ENCODE measurements at regions not wholly inside any gene's neighbourhood (a gene's known extent, or its start where the extent isn't known, plus 50 kb on each side); places are given as distances from the start of the nearest gene placed in this dataset.
"Not testable (repeated sequence)": the region's sequence is repeated elsewhere in the genome, so short reads cannot be mapped to it uniquely, and the experiment has no call there.

GRCh38 chr13:88717946-88718345, 1046.8 kb downstream of the SLITRK5 start:
- DNase-seq (ENCODE audit: low read depth in 2 of 2): no peak

- DNase-seq (ENCODE audit: low read depth in 2 of 2): no peak
Observed at GRCh38 chr13:88718781-88719180, 1047.6 kb downstream of the SLITRK5 start.

GRCh38 chr13:88726075-88726474, 1054.9 kb downstream of the SLITRK5 start:
- DNase-seq (ENCODE audit: low read depth in 2 of 2): no peak

- DNase-seq (ENCODE audit: low read depth in 2 of 2): not testable (repeated sequence)
Observed at GRCh38 chr13:88727236-88727635, 1056.1 kb downstream of the SLITRK5 start.

GRCh38 chr13:88729605-88730004, 1058.4 kb downstream of the SLITRK5 start:
- no peak for DNase-seq (ENCODE audit: low read depth in 2 of 2)

GRCh38 chr13:88736026-88736425, 1064.9 kb downstream of the SLITRK5 start:
- DNase-seq (ENCODE audit: low read depth in 2 of 2): no peak

GRCh38 chr13:88739195-88739594, 1068.0 kb downstream of the SLITRK5 start:
- no peak for DNase-seq (ENCODE audit: low read depth in 2 of 2)

- no peak for DNase-seq (ENCODE audit: low read depth in 2 of 2)
Observed at GRCh38 chr13:88744289-88744688, 1073.1 kb downstream of the SLITRK5 start.

GRCh38 chr13:88745011-88745410, 1073.8 kb downstream of the SLITRK5 start:
- no peak for DNase-seq (ENCODE audit: low read depth in 2 of 2)

- no peak for DNase-seq (ENCODE audit: low read depth in 2 of 2)
Observed at GRCh38 chr13:88752041-88752440, 1080.9 kb downstream of the SLITRK5 start.

- DNase-seq (ENCODE audit: low read depth in 2 of 2): no peak
Observed at GRCh38 chr13:88754141-88754540, 1083.0 kb downstream of the SLITRK5 start.

GRCh38 chr13:88761145-88761544, 1090.0 kb downstream of the SLITRK5 start:
- DNase-seq (ENCODE audit: low read depth in 2 of 2): no peak

GRCh38 chr13:88764103-88764502, 1092.9 kb downstream of the SLITRK5 start:
- DNase-seq (ENCODE audit: low read depth in 2 of 2): no peak

GRCh38 chr13:88800505-88800904, 1129.3 kb downstream of the SLITRK5 start:
- DNase-seq (ENCODE audit: low read depth in 2 of 2): no peak

GRCh38 chr13:88801361-88801760, 1130.2 kb downstream of the SLITRK5 start:
- DNase-seq (ENCODE audit: low read depth in 2 of 2): no peak

- DNase-seq (ENCODE audit: low read depth in 2 of 2): no peak
Observed at GRCh38 chr13:88802886-88803285, 1131.7 kb downstream of the SLITRK5 start.

GRCh38 chr13:88806438-88806837, 1135.3 kb downstream of the SLITRK5 start:
- DNase-seq (ENCODE audit: low read depth in 2 of 2): no peak

GRCh38 chr13:88817560-88817959, 1146.4 kb downstream of the SLITRK5 start:
- DNase-seq (ENCODE audit: low read depth in 2 of 2): no peak

GRCh38 chr13:88823114-88823513, 1151.9 kb downstream of the SLITRK5 start:
- no peak for DNase-seq (ENCODE audit: low read depth in 2 of 2)

GRCh38 chr13:88824218-88824617, 1153.0 kb downstream of the SLITRK5 start:
- no peak for DNase-seq (ENCODE audit: low read depth in 2 of 2)

- no peak for DNase-seq (ENCODE audit: low read depth in 2 of 2)
Observed at GRCh38 chr13:88840085-88840484, 1168.9 kb downstream of the SLITRK5 start.

- not testable (repeated sequence) for DNase-seq (ENCODE audit: low read depth in 2 of 2)
Observed at GRCh38 chr13:88852293-88852692, 1181.1 kb downstream of the SLITRK5 start.

- no peak for DNase-seq (ENCODE audit: low read depth in 2 of 2)
Observed at GRCh38 chr13:88857256-88857655, 1186.1 kb downstream of the SLITRK5 start.

GRCh38 chr13:88862095-88862620, 1191.0 kb downstream of the SLITRK5 start:
- no peak for DNase-seq (ENCODE audit: low read depth in 2 of 2)
